ENCODE measurements at regions not wholly inside any gene's neighbourhood (a gene's known extent, or its start where the extent isn't known, plus 50 kb on each side); places are given as distances from the start of the nearest gene placed in this dataset.

DNA sequence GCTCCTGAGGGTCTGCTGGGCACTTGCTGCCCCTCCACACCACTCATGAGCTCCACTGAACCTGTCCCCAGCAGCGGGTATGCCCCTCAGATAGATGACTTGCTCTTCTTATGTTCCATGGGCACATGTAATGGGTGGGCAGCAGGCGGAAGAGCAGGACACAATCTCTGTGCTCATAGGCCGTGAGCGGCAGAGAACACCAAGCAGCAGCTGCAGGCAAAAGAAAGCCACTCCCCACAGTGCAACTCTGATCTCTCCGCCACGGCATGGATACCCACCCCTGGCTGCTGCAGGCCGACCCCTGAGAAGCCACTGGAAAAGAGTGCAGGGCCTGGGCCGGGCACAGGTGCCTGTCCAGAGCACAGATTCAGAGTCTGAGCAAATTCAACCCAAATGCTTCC is 135.2 kb upstream of the RUNX3 start:
- H2AFZ ChIP-seq (ENCODE audit: low read length): no peak overlapping the region
- no peak overlapping the region for H3K4me2 ChIP-seq (ENCODE audit: extremely low read depth, insufficient read depth, low read length)
- H3K27me3 ChIP-seq (ENCODE audit: control insufficient read depth, insufficient read depth, low read length): peaks cover 16% of the 10 kb centered on the region
- H4K20me1 ChIP-seq (ENCODE audit: control insufficient read depth, extremely low read depth, insufficient read depth, low read length): no peaks in the 10 kb centered on the region
- H3K4me1 ChIP-seq (ENCODE audit: control insufficient read depth, extremely low read depth, insufficient read depth, low read length): no peaks in the 10 kb centered on the region
- H3K9ac ChIP-seq (ENCODE audit: insufficient read depth, low read length): no peak overlapping the region
- DNase-seq (ENCODE audit: low read depth in 2 of 2): no peak
- H3K27ac ChIP-seq (ENCODE audit: insufficient read depth, low read length): no peak overlapping the region
- no peaks in the 10 kb centered on the region for H3K79me2 ChIP-seq (ENCODE audit: control insufficient read depth, insufficient read depth, low read length)
- no peaks in the 10 kb centered on the region for H3K9me3 ChIP-seq (ENCODE audit: control insufficient read depth, insufficient read depth, low read depth, low read length)
- no peak overlapping the region for H3K4me3 ChIP-seq (replicated peaks in 1 of 4; ENCODE audit: control extremely low read depth in 1 of 4, insufficient read depth in 1 of 4, low read depth in 3 of 4, low read length in 4 of 4)
- TF ChIP-seq, protein P1, sequence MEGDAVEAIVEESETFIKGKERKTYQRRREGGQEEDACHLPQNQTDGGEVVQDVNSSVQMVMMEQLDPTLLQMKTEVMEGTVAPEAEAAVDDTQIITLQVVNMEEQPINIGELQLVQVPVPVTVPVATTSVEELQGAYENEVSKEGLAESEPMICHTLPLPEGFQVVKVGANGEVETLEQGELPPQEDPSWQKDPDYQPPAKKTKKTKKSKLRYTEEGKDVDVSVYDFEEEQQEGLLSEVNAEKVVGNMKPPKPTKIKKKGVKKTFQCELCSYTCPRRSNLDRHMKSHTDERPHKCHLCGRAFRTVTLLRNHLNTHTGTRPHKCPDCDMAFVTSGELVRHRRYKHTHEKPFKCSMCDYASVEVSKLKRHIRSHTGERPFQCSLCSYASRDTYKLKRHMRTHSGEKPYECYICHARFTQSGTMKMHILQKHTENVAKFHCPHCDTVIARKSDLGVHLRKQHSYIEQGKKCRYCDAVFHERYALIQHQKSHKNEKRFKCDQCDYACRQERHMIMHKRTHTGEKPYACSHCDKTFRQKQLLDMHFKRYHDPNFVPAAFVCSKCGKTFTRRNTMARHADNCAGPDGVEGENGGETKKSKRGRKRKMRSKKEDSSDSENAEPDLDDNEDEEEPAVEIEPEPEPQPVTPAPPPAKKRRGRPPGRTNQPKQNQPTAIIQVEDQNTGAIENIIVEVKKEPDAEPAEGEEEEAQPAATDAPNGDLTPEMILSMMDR (conservative IDR thresholded peaks at IDR 0.05 in 1 of 2, IDR thresholded peaks at IDR 0.05 in 1 of 2; ENCODE audit: low read depth in 1 of 2, low read length in 2 of 2): no peak
- no peak for TF ChIP-seq EZH2 (IDR thresholded peaks at IDR 0.05; ENCODE audit: low read length, missing control alignments)
- no peaks in the 10 kb centered on the region for H3K36me3 ChIP-seq (ENCODE audit: control insufficient read depth, insufficient read depth, low read length)

DNA sequence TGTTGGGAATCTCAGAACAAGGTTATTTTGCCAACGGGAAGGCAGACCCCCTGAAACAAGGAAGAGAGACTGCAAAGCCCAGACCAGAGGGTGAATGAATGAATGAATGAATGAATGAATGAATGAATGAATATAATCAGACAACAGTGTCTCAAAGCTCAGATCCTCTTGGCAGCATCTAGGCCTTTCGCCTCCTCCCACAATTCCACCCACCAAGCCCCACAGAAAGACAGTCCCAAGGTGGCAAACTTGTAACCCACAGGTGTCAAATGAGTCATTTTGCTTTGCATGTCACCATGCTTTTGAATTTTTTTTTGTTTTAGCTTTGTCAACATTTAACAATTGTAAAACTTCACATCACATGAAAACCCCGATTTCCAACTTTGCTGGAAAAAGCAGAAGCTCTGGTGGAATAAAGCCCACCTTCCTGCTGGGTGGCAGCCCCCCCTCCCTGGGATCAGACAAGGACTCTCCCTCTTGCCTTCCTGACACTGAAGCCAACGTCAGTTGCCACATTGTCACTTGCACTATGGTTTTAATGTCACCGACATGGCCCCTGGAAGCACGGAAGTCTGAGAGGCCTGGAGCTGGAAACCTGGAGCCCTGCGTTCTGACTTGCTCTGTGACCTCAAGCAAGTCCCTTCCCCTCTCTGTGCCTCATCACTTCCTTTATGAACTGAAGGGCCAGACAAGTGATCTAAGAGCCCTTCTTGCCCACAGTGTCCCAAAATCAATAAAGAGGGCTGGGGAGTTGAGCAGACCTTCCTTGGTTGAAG is 134.6 kb upstream of the RUNX3 start:
- TF ChIP-seq, protein P1 (conservative IDR thresholded peaks at IDR 0.05 in 1 of 2, IDR thresholded peaks at IDR 0.05 in 1 of 2; ENCODE audit: low read depth in 1 of 2, low read length in 2 of 2): no peak
- no peak for TF ChIP-seq EZH2 (IDR thresholded peaks at IDR 0.05; ENCODE audit: low read length, missing control alignments)
- H3K27me3 ChIP-seq (ENCODE audit: control insufficient read depth, insufficient read depth, low read length): peaks cover 16% of the 10 kb centered on the region
- DNase-seq (ENCODE audit: low read depth in 2 of 2): no peak
- no peak overlapping the region for H2AFZ ChIP-seq (ENCODE audit: low read length)
- H4K20me1 ChIP-seq (ENCODE audit: control insufficient read depth, extremely low read depth, insufficient read depth, low read length): no peaks in the 10 kb centered on the region
- H3K9ac ChIP-seq (ENCODE audit: insufficient read depth, low read length): no peak overlapping the region
- no peaks in the 10 kb centered on the region for H3K9me3 ChIP-seq (ENCODE audit: control insufficient read depth, insufficient read depth, low read depth, low read length)
- no peaks in the 10 kb centered on the region for H3K36me3 ChIP-seq (ENCODE audit: control insufficient read depth, insufficient read depth, low read length)
- no peaks in the 10 kb centered on the region for H3K79me2 ChIP-seq (ENCODE audit: control insufficient read depth, insufficient read depth, low read length)
- H3K27ac ChIP-seq (ENCODE audit: insufficient read depth, low read length): no peak overlapping the region
- no peak overlapping the region for H3K4me3 ChIP-seq (replicated peaks in 1 of 4; ENCODE audit: control extremely low read depth in 1 of 4, insufficient read depth in 1 of 4, low read depth in 3 of 4, low read length in 4 of 4)
- H3K4me2 ChIP-seq (ENCODE audit: extremely low read depth, insufficient read depth, low read length): no peak overlapping the region
- H3K4me1 ChIP-seq (ENCODE audit: control insufficient read depth, extremely low read depth, insufficient read depth, low read length): no peaks in the 10 kb centered on the region

DNA sequence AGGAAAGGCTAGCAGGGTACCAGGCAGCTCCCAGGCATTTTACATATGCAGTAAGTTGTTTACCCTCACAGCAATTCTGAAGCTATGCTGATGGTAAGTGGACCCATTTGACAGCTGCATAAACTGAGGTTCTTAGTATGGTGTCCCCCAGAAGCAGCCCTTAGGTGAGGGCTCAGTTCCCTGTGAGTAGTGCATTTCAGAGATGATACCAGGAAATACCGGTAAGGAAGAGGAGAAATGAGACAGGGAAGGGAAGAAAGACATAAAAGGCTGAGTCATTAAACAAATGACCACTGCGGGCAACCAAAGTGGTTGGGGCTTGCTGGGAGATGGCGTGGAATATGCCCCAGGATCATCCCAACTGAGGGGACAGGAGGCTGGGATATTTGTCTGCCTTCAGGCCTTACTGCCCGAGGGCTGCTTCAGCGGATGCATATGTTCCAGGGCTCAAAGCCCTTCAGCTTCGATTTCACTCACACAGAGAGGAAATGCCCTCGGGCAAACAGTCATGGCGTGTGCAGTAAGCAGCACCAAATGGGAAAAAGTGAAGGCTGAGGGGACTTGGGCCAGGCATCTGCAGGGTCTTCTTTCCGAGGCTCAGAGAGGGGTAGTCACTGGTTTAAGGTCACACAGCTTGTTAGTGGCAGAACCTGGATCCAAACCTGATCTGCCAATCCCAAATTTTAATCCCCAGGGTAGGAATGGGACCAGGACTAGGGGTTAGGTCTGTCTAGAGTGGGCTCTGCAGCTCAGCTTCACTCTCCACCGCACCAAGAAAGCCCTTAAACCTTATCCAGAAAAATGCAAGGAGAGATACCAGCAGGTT is 133.7 kb upstream of the RUNX3 start:
- TF ChIP-seq EZH2 (IDR thresholded peaks at IDR 0.05; ENCODE audit: low read length, missing control alignments): no peak
- TF ChIP-seq, protein P1 (conservative IDR thresholded peaks at IDR 0.05 in 1 of 2, IDR thresholded peaks at IDR 0.05 in 1 of 2; ENCODE audit: low read depth in 1 of 2, low read length in 2 of 2): no peak
- Histone ChIP-seq H3K9ac (ENCODE audit: insufficient read depth, low read length) (no peak overlapping the region), H3K4me3 (replicated peaks in 1 of 4; ENCODE audit: control extremely low read depth in 1 of 4, insufficient read depth in 1 of 4, low read depth in 3 of 4, low read length in 4 of 4) (no peak overlapping the region), H3K79me2 (ENCODE audit: control insufficient read depth, insufficient read depth, low read length) (no peaks in the 10 kb centered on the region), H3K27ac (ENCODE audit: insufficient read depth, low read length) (no peak overlapping the region), H3K27me3 (ENCODE audit: control insufficient read depth, insufficient read depth, low read length) (peaks cover 16% of the 10 kb centered on the region), H2AFZ (ENCODE audit: low read length) (no peak overlapping the region), H3K4me2 (ENCODE audit: extremely low read depth, insufficient read depth, low read length) (no peak overlapping the region), H3K9me3 (ENCODE audit: control insufficient read depth, insufficient read depth, low read depth, low read length) (no peaks in the 10 kb centered on the region), H4K20me1 (ENCODE audit: control insufficient read depth, extremely low read depth, insufficient read depth, low read length) (no peaks in the 10 kb centered on the region), H3K4me1 (ENCODE audit: control insufficient read depth, extremely low read depth, insufficient read depth, low read length) (no peaks in the 10 kb centered on the region), H3K36me3 (ENCODE audit: control insufficient read depth, insufficient read depth, low read length) (no peaks in the 10 kb centered on the region)
- DNase-seq (ENCODE audit: low read depth in 2 of 2): peak in 1 of 2 donors; percentile 25
